ENCODE measurements at regions not wholly inside any gene's neighbourhood (a gene's known extent, or its start where the extent isn't known, plus 50 kb on each side); places are given as distances from the start of the nearest gene placed in this dataset.

GRCh38 chr17:79335456-79335855 is 260.8 kb downstream of the ENGASE start:
- FAIRE-seq (no peak), DNase-seq (ENCODE audit: insufficient read length, low spot score) (no peak)

DNA sequence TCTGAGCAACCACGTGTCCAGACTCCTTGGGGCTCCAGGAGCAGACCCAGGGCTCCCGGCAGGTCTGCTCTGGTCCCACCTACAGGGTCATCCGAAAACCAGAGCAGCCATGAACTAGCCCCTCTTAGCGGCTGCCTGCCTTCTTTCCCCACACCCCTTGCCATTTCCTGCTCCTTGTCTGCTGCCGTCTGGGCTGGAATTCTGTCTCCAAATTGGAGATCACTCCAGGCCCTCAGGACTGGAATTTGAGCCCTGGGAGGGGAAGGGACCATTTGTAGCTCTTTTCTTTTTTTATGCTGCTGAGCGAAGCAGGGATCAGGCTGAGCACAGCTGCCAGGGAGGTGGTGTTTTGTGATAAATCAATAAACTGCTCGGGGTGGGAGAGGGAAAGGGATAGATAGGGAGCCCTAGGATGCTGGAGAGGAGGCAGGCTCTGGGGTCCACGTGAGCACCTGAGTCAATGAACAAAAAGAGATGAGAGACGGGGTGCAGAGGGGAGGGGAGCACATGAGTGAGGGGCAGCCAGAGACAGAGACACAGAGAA is 257.5 kb downstream of the ENGASE start:
- DNase-seq (ENCODE audit: insufficient read length, low spot score) = no peak

DNA sequence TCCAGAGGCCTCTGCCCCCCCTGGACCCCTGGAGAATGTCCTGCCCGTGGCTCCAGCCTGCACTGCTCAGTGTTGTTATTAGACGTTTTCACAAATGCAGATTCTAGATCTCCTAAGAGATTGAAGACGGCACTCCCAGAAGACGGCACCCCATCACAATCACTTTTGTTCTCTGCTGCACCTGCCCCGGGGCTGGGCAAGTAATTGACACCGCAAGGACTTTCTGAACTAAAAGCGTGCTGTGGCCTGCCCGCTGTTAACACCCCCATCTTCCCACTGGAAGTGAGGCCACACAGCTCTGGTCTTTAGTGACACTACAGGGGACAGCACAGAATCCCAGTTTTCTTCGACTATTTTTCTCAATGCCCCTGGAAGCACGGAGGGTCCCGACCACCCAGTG is 256.9 kb downstream of the ENGASE start:
- no peak for FAIRE-seq

More for the DNA sequence above, 257.5 kb downstream of the ENGASE start:
- FAIRE-seq = no peak

DNA sequence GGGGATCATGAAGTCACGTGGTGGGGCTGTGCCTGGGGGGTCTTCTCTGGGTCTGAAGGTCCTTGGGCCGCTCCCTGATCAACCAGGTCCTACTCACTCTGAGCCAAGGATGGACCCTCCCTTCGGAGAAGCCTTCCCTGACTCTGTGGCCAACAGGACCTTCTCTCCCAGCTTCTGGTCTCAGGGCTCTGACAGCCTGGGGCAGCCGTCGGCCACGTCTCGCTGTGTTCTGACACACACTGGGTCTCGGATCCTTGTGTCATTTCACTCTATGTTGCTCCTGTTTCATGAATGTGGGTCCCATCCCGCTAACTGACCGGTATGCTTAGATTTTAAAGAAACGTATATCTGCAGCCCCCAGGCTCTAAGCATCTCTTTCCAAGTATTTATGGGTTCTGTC is 256.1 kb downstream of the ENGASE start:
- FAIRE-seq = no peak

More for the DNA sequence above, 256.9 kb downstream of the ENGASE start:
- no peak for DNase-seq (ENCODE audit: insufficient read length, low spot score)

DNA sequence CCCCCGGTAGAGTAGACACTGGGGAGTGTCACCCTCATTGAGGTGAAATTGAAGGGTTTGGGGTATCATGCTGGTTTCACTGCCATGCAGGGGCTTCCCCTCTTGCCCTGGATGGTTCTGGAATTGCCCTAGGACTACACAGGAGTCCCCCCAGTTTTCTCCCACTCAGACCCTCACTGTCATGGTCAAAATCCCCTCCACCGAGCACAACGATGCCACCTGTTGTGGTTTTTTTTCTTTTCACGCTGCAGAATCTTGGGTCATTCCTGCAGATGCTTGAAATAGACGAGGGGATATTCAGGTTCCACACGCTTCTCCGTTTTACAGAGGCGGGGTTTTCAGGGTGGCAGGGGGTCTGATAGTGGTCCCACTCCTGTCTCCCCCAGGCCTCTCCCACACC is 255.6 kb downstream of the ENGASE start:
- DNase-seq (ENCODE audit: insufficient read length, low spot score) (no peak), FAIRE-seq (no peak)

More for the DNA sequence above, 256.1 kb downstream of the ENGASE start:
- no peak for DNase-seq (ENCODE audit: insufficient read length, low spot score)

DNA sequence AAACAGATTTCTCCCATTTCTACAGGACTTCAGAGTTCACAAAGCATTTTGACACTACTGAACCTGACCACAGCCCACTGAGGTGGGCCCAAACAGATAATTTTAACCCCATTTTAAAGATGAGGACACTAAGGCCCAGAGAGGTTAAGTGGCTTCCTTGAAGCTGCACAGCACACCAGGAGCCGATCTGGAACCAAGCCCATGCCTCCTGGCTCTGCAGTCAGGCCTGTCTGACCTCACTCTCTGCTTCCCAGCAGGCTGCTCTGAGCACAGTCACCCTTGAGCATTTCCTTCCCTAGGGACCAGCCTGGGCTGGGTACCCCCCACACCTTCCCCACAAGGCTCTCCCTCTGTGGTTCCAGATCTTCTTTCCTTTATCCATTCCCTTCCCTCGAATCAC is 252.2 kb downstream of the ENGASE start:
- DNase-seq (ENCODE audit: insufficient read length, low spot score) (no peak), FAIRE-seq (no peak)

GRCh38 chr17:79325709-79326430 is 251.2 kb downstream of the ENGASE start:
- DNase-seq (ENCODE audit: insufficient read length, low spot score) = no peak
- FAIRE-seq = no peak

GRCh38 chr17:79324194-79324593 is 249.6 kb downstream of the ENGASE start:
- FAIRE-seq (no peak), DNase-seq (ENCODE audit: insufficient read length, low spot score) (no peak)

DNA sequence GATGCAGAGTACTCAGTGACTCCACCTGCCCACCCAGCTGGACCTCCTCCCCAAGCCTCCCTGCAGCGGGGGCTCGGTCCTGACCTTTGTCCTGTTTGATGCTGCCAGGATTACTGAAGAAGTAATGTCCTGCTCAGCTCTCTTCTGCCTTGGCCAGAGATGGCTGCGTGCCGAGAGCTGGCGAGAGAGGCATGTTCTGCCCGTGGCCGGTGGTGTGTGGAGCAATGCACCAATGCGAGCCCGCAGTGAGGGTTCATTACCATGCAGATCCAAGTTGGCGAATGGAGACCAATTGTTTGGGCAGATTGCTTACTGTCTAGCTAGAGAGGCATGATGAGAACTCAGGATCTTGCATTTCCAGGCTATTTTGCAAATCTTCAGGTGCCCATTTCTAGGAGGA is 248.9 kb downstream of the ENGASE start:
- no peak for DNase-seq (ENCODE audit: insufficient read length, low spot score)
- no peak for FAIRE-seq

DNA sequence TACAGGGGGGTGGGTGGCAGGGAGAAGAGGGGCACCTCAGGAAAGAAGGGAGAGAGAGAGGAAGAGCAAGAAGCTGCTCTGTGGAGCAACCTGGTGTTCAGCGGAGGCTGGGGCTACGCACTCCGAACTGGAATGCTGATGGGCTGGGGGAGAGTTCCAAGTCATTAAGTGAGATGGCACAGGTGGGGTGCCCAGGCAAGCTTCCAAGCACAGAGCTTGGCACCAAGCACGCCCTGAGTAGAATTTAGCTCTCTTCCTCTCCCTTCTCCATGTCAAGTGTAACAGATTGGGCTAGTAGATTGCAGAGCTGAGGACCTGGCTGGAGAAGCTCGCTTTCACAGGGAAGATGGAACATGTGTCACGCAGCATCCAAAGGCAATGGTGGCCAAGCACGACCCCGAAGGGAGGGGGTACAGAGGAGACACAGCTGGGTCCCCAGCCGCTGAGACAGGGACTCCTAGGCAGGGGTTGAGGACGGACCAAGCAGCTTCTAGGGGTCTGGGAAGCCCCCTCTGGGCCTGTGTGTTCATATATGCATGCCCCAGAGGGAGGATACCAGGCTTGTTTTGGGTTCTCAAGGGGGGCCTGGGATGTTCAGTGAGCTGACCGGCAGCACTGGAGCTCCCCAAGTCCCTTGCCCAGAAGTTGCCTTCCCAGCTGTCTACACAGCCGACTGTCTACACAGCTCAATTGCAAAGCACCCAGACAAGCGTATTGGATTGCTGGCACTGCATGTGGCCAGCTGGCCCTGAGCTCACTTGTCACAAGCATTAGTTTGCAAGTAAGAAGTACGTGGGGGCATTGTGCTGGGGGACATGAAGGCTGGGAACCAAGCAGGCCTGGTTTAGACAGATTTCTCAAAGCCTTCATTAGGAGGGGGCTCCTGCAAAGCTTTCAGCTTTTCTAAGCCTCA is 247.8 kb downstream of the ENGASE start:
- FAIRE-seq = no peak
- DNase-seq (ENCODE audit: insufficient read length, low spot score) = no peak

GRCh38 chr17:79320331-79320730 is 245.7 kb downstream of the ENGASE start:
- no peak for FAIRE-seq

GRCh38 chr17:79317916-79318315 is 243.3 kb downstream of the ENGASE start:
- FAIRE-seq (no peak), DNase-seq (ENCODE audit: insufficient read length, low spot score) (no peak)

More at GRCh38 chr17:79320331-79320730, 245.7 kb downstream of the ENGASE start:
- no peak for DNase-seq (ENCODE audit: insufficient read length, low spot score)

- DNase-seq (ENCODE audit: insufficient read length, low spot score) = no peak
- FAIRE-seq = no peak
These were observed 242.2 kb downstream of the ENGASE start for GRCh38 chr17:79316805-79317204.

DNA sequence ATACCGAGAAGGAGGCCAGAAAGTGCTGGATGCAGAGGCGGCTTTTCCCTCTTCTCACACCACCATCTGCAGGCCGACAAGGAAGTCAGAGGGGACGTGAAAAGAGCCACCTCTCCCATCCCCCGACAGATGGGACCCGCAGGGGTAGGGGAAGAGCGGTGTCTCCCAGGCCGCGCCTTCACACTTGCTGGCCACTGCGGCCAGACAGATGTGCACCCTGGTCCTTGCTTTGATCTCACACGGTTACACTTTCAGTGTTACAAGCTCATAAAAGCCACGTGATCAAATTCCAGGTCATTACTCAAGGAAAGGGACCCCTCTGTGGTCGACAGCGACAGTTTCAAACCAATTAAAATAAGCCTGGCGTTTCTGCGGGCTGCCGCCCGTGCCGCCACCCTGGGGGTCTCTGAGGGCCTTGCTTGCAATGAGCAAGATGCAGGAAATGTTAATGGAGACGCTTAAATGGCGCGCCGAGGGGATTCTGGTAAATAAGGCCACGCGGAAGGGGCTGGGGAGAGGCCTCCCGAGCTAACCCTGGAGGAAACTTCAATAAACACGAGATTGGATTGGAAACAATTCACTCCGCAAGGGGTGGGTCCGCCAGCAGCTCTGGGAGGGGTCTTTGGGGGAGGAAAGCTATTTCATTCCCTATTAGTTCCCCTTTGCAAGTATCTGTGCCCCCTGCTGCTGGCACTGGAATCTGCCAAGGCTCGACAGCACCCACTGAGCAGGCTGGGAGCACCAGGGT is 240.9 kb downstream of the ENGASE start:
- FAIRE-seq (no peak), DNase-seq (ENCODE audit: insufficient read length, low spot score) (no peak)

- no peak for DNase-seq (ENCODE audit: insufficient read length, low spot score)
- no peak for FAIRE-seq
These were observed 240.2 kb downstream of the ENGASE start for GRCh38 chr17:79314617-79315357.

DNA sequence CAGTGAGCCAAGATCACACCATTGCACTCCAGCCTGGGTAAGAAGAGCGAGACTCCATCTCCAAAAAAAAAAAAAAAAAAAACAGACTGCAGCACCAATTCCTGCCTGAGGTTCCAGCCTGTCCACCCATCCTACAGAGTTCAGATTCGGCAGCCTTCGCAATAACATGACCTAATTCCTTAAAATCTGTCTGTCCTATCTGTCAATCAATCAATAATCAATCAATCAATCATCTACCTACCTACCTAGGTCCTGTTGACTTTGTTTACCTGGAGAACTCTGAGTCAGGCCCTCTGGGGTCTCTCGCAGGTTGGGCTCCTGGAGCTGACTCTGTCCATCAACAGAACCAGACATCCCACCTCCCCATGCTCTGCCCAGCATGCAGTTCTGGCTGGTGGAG is 236.7 kb downstream of the ENGASE start:
- FAIRE-seq (no peak), DNase-seq (ENCODE audit: insufficient read length, low spot score) (no peak)

DNA sequence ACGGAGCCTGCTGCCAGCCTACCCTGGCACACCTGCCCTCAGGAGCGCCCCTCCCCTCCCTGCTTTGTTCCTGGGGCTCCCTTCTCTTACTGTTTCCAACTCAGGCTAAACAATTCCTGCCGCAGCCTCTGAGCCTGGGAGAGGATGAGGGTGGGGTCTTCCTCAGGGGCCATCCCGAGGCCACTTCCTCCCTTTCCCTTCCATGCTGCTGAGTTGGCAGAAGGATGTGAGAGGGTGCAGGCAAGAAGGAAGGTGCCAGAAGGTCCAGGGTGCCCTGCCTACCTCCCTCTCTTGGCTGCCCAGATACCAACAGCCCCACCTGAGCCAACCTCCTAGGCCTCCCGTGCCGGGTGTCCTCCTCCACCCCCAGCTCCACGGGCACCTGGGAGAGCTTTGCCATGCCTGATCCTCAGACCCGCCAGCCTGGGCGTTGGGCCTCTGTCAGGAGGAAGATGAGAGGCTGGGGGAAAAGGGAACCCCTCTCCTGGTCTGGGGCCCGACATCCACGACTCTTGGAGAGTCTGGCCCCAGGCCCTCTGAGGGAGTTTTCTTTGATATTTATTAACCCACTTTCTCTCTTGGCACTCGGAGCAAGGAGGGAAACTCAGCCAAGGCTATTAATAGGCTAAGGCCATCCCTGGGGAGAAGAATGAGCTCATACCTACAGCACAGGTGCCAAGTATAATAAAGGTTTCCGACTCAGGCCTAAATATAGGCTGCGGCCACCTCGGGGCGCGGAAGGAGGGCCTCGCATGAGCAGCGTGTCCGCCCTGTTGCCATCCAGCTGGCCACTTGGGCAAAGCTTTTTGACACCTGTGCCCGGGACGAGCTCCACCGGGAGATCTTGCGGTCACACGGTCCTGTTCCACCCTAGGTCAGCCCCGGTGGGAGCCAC is 232.0 kb downstream of the ENGASE start:
- FAIRE-seq (no peak), DNase-seq (ENCODE audit: insufficient read length, low spot score) (no peak)

DNA sequence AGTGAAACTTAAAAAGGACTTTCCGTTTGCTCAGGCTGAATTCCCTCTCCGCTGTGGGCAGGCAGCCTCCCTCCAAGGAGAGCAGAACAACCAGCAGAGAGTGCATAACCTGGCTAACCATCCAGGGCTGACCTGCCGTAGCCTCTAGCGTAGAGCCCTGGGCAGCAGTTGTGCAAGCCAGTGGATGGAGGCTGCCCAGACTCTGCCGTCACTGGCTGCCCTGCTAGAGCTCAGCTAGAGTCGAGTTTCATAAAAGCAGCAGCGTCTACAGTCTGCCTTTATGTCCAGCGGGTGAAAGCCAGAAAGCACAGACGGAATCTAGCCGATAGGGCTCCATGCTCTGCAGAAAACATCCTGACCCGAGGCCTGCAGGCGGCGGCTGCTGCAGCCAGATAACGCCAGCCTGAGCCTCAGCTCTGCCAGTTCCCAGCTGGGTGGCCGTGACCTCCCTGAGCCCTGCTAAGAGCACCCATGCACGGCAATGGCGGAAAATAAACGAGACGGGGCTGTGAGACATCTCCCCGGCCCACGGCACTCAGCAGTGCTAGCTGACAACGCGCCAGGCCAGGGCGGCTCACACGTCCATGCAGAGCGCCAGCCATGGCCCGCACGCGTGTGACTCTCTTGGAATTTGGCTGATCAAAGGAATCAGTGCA is 231.3 kb downstream of the ENGASE start:
- FAIRE-seq = no peak
- DNase-seq (ENCODE audit: insufficient read length, low spot score) = no peak

DNA sequence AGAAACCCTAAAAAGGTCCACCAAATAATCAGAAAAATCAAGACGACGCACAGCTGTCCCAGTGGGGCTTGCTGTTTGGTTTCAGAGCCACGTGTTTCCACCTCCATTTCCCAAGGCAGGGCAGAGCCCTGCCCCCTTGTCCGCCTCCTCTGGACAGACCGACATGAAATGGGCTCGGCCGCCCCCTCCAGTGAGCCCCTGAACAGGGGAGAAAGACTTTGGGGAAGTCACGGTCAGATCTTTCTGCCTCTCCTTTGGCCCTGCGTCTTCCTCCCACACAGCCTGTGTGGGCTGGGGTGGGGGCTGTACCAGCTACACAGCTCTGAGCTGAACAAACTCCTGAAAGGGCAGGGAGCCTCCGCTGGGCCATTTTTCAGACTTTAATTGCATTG is 230.7 kb downstream of the ENGASE start:
- FAIRE-seq (no peak), DNase-seq (ENCODE audit: insufficient read length, low spot score) (no peak)

Measured in GM19239 (cell line).